ENCODE measurements at regions not wholly inside any gene's neighbourhood (a gene's known extent, or its start where the extent isn't known, plus 50 kb on each side); places are given as distances from the start of the nearest gene placed in this dataset.

- TF ChIP-seq SUZ12 (IDR thresholded peaks at IDR 0.05; ENCODE audit: extremely low read depth, insufficient read depth, insufficient read length) (no peak), ZNF274 (IDR thresholded peaks at IDR 0.05; ENCODE audit: low read depth, low read length) (no peak), YY1 (IDR thresholded peaks at IDR 0.05; ENCODE audit: insufficient read depth, insufficient read length) (no peak)
Observed at GRCh38 chr5:102578362-102578761, 79.6 kb upstream of the SLCO6A1 start.
